IMR-90 (cell line): ENCODE measurements at regions not wholly inside any gene's neighbourhood (a gene's known extent, or its start where the extent isn't known, plus 50 kb on each side); places are given as distances from the start of the nearest gene placed in this dataset.

Experiments
- ATAC-seq: fragments of 200-7000 bp; cut with Tn5 transposase; 2 replicates; pipeline ENCODE4 v1.9.1; 2020; ENCODE audit warnings: low read depth, mild to moderate bottlenecking, moderate library complexity
- BruUV-seq: library from RNA; stranded (reverse); fragments of 400-500 nt; replicated peaks from 2 replicates; lab custom pipeline; 2021; lab: Mats Ljungman, UMichigan
- CTCF ChIA-PET: fragments of 300-600 bp; formaldehyde crosslinking; extraction: SDS; loops from one replicate; lab custom pipeline; 2021; ENCODE audit warnings: antibody characterized with exemption; lab: Yijun Ruan, JAX
- POLR2A ChIA-PET: fragments of 300-600 bp; sonication (Branson Sonifier 250); formaldehyde crosslinking; loops from one replicate; lab custom pipeline; 2022; ENCODE audit warnings: antibody characterized with exemption; ENCODE audit not compliant: unreplicated experiment; lab: Charles Lee
- DNase-seq: peaks from one replicate; pipeline ENCODE4 v3.0.0; 2013
- H2AFZ ChIP-seq: replicated peaks from 2 replicates; pipeline ENCODE3; 2013; ENCODE audit warnings: low read length, mild to moderate bottlenecking; ENCODE audit not compliant: poor library complexity
- H2AK5ac ChIP-seq: 2 replicates; pipeline ENCODE4 v1.6.1; 2013; ENCODE audit warnings: low read depth, low read length, inconsistent platforms
- H2AK9ac ChIP-seq: replicated peaks from 2 replicates; pipeline ENCODE3; 2013; ENCODE audit warnings: mild to moderate bottlenecking, low read depth, low read length, moderate library complexity; ENCODE audit not compliant: poor library complexity
- H2BK120ac ChIP-seq: 2 replicates; pipeline ENCODE4 v1.6.1; 2013; ENCODE audit warnings: low read depth, low read length, inconsistent platforms
- H2BK15ac ChIP-seq: 3 replicates; pipeline ENCODE4 v1.6.1; 2013; ENCODE audit warnings: low read depth, low read length, inconsistent platforms
- H2BK20ac ChIP-seq: 2 replicates; pipeline ENCODE4 v1.6.1; 2013; ENCODE audit warnings: low read depth, mild to moderate bottlenecking, inconsistent platforms, low read length, moderate library complexity
- H2BK5ac ChIP-seq: 2 replicates; pipeline ENCODE4 v1.6.1; 2013; ENCODE audit warnings: mild to moderate bottlenecking, low read depth, low read length, inconsistent platforms; ENCODE audit not compliant: poor library complexity, severe bottlenecking
- H3K14ac ChIP-seq: replicated peaks from 2 replicates; pipeline ENCODE4 v1.6.1; 2013; ENCODE audit warnings: low read depth, low read length, inconsistent platforms
- H3K18ac ChIP-seq: 2 replicates; pipeline ENCODE4 v1.6.1; 2013; ENCODE audit warnings: low read depth, low read length, control low read depth
- H3K23ac ChIP-seq: 2 replicates; pipeline ENCODE4 v1.6.1; 2013; ENCODE audit warnings: low read depth, low read length, inconsistent platforms
- H3K27ac ChIP-seq: 2 replicates; pipeline ENCODE4 v1.5.1; 2013; ENCODE audit warnings: mild to moderate bottlenecking, control low read depth, low read length; ENCODE audit not compliant: insufficient read depth
- H3K27me3 ChIP-seq: 2 replicates; pipeline ENCODE4 v1.6.1; 2013; ENCODE audit warnings: low read length; ENCODE audit not compliant: control insufficient read depth, insufficient read depth
- H3K36me3 ChIP-seq: 2 replicates; pipeline ENCODE4 v1.6.1; 2013; ENCODE audit warnings: low read length, mixed read lengths; ENCODE audit not compliant: control insufficient read depth, insufficient read depth
- H3K4ac ChIP-seq: 2 replicates; pipeline ENCODE4 v1.6.1; 2013; ENCODE audit warnings: low read depth, low read length, inconsistent platforms
- H3K4me1 ChIP-seq: 2 replicates; pipeline ENCODE4 v1.6.1; 2013; ENCODE audit warnings: low read length, mixed read lengths; ENCODE audit not compliant: control insufficient read depth, insufficient read depth
- H3K4me2 ChIP-seq: 2 replicates; pipeline ENCODE4 v1.6.1; 2013; ENCODE audit warnings: low read depth, mild to moderate bottlenecking, control low read depth, low read length, moderate library complexity
- H3K4me3 ChIP-seq: 2 replicates; pipeline ENCODE4 v1.5.1; 2013; ENCODE audit warnings: low read depth, mild to moderate bottlenecking, control low read depth, low read length, moderate library complexity; ENCODE audit not compliant: insufficient read depth
- H3K56ac ChIP-seq: 2 replicates; pipeline ENCODE4 v1.6.1; 2013; ENCODE audit warnings: low read length, inconsistent platforms; ENCODE audit not compliant: insufficient read depth; ENCODE audit errors: extremely low read depth
- H3K79me1 ChIP-seq, 2 experiments: 2 replicates each; pipeline ENCODE4 v1.6.1; 2013; ENCODE audit warnings: low read length in 2 of 2, inconsistent platforms in 1 of 2, low read depth in 1 of 2
- H3K9ac ChIP-seq: 2 replicates; pipeline ENCODE4 v1.6.1; 2013; ENCODE audit warnings: low read depth, low read length, control low read depth
- H3K9me1 ChIP-seq: 2 replicates; pipeline ENCODE4 v1.6.1; 2013; ENCODE audit warnings: low read length, inconsistent platforms; ENCODE audit not compliant: insufficient read depth
- H3K9me3 ChIP-seq: 2 replicates; pipeline ENCODE4 v1.6.1; 2013; ENCODE audit warnings: low read length; ENCODE audit not compliant: control insufficient read depth, insufficient read depth
- H4K20me1 ChIP-seq: 2 replicates; pipeline ENCODE4 v1.6.1; 2013; ENCODE audit warnings: low read length, inconsistent platforms; ENCODE audit not compliant: insufficient read depth
- H4K5ac ChIP-seq: 2 replicates; pipeline ENCODE4 v1.6.1; 2013; ENCODE audit warnings: mild to moderate bottlenecking, low read depth, low read length, control low read depth
- H4K8ac ChIP-seq, 2 experiments: 2 replicates each; pipeline ENCODE4 v1.6.1; 2013; ENCODE audit warnings: low read depth in 2 of 2, low read length in 2 of 2, control low read depth in 1 of 2, inconsistent platforms in 1 of 2
- H4K91ac ChIP-seq: 2 replicates; pipeline ENCODE4 v1.6.1; 2013; ENCODE audit warnings: low read depth, low read length, inconsistent platforms; ENCODE audit not compliant: insufficient read depth
- BHLHE40 ChIP-seq: fragments of 150-350 bp; IDR thresholded peaks from 2 replicates; pipeline ENCODE4 v1.6.1; 2016; ENCODE audit warnings: mild to moderate bottlenecking, low read depth, low read length
- CEBPB ChIP-seq: IDR thresholded peaks from 2 replicates; pipeline ENCODE4 v1.6.1; 2012; ENCODE audit warnings: low read depth, low read length, improper control_type of control experiment
- CHD1 ChIP-seq: IDR thresholded peaks from 2 replicates; pipeline ENCODE4 v1.6.1; 2012; ENCODE audit warnings: low read depth, low read length, improper control_type of control experiment
- CTCF ChIP-seq: conservative IDR thresholded peaks from 2 replicates; pipeline ENCODE4 v1.5.1; 2012; ENCODE audit warnings: mild to moderate bottlenecking, low read depth, low read length, improper control_type of control experiment
- ELK1 ChIP-seq: fragments of 150-350 bp; IDR thresholded peaks from 2 replicates; pipeline ENCODE4 v1.6.1; 2016; ENCODE audit warnings: low read depth, mild to moderate bottlenecking, low read length, moderate library complexity, borderline replicate concordance
- FOS ChIP-seq: fragments of 150-350 bp; IDR thresholded peaks from 2 replicates; pipeline ENCODE4 v1.6.1; 2016; ENCODE audit warnings: low read depth, low read length
- MAFK ChIP-seq: IDR thresholded peaks from 2 replicates; pipeline ENCODE4 v1.6.1; 2012; ENCODE audit warnings: low read depth, low read length, improper control_type of control experiment
- MAZ ChIP-seq: IDR thresholded peaks from 2 replicates; pipeline ENCODE4 v1.6.1; 2012; ENCODE audit warnings: low read depth, mild to moderate bottlenecking, low read length, improper control_type of control experiment, moderate library complexity, borderline replicate concordance
- MXI1 ChIP-seq: IDR thresholded peaks from 2 replicates; pipeline ENCODE4 v1.6.1; 2012; ENCODE audit warnings: low read depth, mild to moderate bottlenecking, low read length, moderate library complexity, borderline replicate concordance
- NFE2L2 ChIP-seq: fragments of 150-350 bp; IDR thresholded peaks from 2 replicates; pipeline ENCODE4 v1.6.1; 2016; ENCODE audit warnings: low read depth, mild to moderate bottlenecking, low read length
- POLR2A ChIP-seq: IDR thresholded peaks from 2 replicates; pipeline ENCODE4 v1.6.1; 2012; ENCODE audit warnings: mild to moderate bottlenecking, low read depth, low read length
- RAD21 ChIP-seq: IDR thresholded peaks from 2 replicates; pipeline ENCODE4 v1.6.1; 2012; ENCODE audit warnings: low read length, improper control_type of control experiment
- RCOR1 ChIP-seq: IDR thresholded peaks from 2 replicates; pipeline ENCODE4 v1.6.1; 2012; ENCODE audit warnings: mild to moderate bottlenecking, low read length, improper control_type of control experiment; ENCODE audit not compliant: insufficient replicate concordance
- RFX5 ChIP-seq: IDR thresholded peaks from 2 replicates; pipeline ENCODE4 v1.8.0; 2012; ENCODE audit warnings: low read depth, mild to moderate bottlenecking, low read length, moderate library complexity
- SMC3 ChIP-seq: fragments of 150-350 bp; IDR thresholded peaks from 2 replicates; pipeline ENCODE4 v1.6.1; 2016; ENCODE audit warnings: low read depth, mild to moderate bottlenecking, antibody characterized with exemption, low read length, moderate library complexity
- USF2 ChIP-seq: fragments of 150-350 bp; IDR thresholded peaks from 2 replicates; pipeline ENCODE4 v1.6.1; 2017; ENCODE audit warnings: mild to moderate bottlenecking, antibody characterized with exemption, low read length, low read depth
- WGBS, 2 experiments: methylation state at CpG; one replicate each; pipeline versions ENCODE4 v1.1.5 to v1.1.7; 2013; ENCODE audit warnings: missing lambda C conversion rate in 2 of 2; ENCODE audit not compliant: insufficient read length in 1 of 2; ENCODE audit errors: extremely low coverage in 2 of 2; 5-methylcytosine and 5-hydroxymethylcytosine counted together
- dilution Hi-C: fragments of 300-500 bp; cut with HindIII; formaldehyde crosslinking; loops from one replicate; pipeline ENCODE4 v1.14.3; 2018; ENCODE audit warnings: low sequenced_read_pairs; ENCODE audit not compliant: unreplicated experiment
- in situ Hi-C: fragments of 300-500 bp; cut with MboI; formaldehyde crosslinking; loops from 3 replicates; pipeline ENCODE4 v1.14.3; 2019; ENCODE audit warnings: low sequenced_read_pairs, inconsistent platforms, mixed read lengths
- intact Hi-C: fragments of 100-400 bp; cut with micrococcal nuclease; formaldehyde crosslinking; loops from 2 replicates; pipeline ENCODE4 v1.10.0; 2022

- H2AK5ac ChIP-seq = no peak overlapping the region
- no peak overlapping the region for H3K23ac ChIP-seq
- H4K91ac ChIP-seq = no peak overlapping the region
- H4K20me1 ChIP-seq = no peaks in the 10 kb centered on the region
- POLR2A ChIA-PET = no interaction called here
- BruUV-seq = no TSS peak
- no peak overlapping the region for H2BK5ac ChIP-seq
- no peak overlapping the region for H3K4me2 ChIP-seq
- H2AFZ ChIP-seq = no peak overlapping the region
- H3K18ac ChIP-seq = no peak overlapping the region
- H3K4me1 ChIP-seq = no peaks in the 10 kb centered on the region
- no peak overlapping the region for H2BK15ac ChIP-seq
- no peaks in the 10 kb centered on the region for H3K27me3 ChIP-seq
- no peak overlapping the region for H2AK9ac ChIP-seq
- H2BK20ac ChIP-seq = no peak overlapping the region
- H3K36me3 ChIP-seq = no peaks in the 10 kb centered on the region
- H4K8ac ChIP-seq = no peak overlapping the region
- ATAC-seq = no peak
- no peak for TF ChIP-seq CHD1
- no peak for TF ChIP-seq RAD21
- TF ChIP-seq NFE2L2 = no peak
- no peak for TF ChIP-seq USF2
- no peak for TF ChIP-seq RFX5
- TF ChIP-seq POLR2A = no peak
- no peak for TF ChIP-seq MAFK
- no peak for TF ChIP-seq BHLHE40
- TF ChIP-seq ELK1 = no peak
- TF ChIP-seq FOS = no peak
- no peak for TF ChIP-seq CEBPB
- TF ChIP-seq RCOR1 = no peak
- no peak for TF ChIP-seq SMC3
- no peak for TF ChIP-seq CTCF
- TF ChIP-seq MXI1 = no peak
- no peak for TF ChIP-seq MAZ
- H3K9me1 ChIP-seq = no peaks in the 10 kb centered on the region
- CTCF ChIA-PET = no interaction called here
- H2BK120ac ChIP-seq = no peak overlapping the region
- dilution Hi-C loops = no loop called here
- H3K56ac ChIP-seq = no peak overlapping the region
- H3K4ac ChIP-seq = no peak overlapping the region
- no peak for DNase-seq
- H3K9me3 ChIP-seq = no peaks in the 10 kb centered on the region
- in situ Hi-C loops = no loop called here
- no CpG with 5 or more reads among the region's 2 CpGs for WGBS, 2 experiments
- H3K14ac ChIP-seq = no peak overlapping the region
- H3K79me1 ChIP-seq = no peaks in the 10 kb centered on the region
- no peak overlapping the region for H3K27ac ChIP-seq
- intact Hi-C loops = no loop called here
- no peak overlapping the region for H3K4me3 ChIP-seq
- H3K9ac ChIP-seq = no peak overlapping the region
- H4K5ac ChIP-seq = no peak overlapping the region
Observed at GRCh38 chr12:73390261-73390660, 1118.1 kb downstream of the TRHDE start.
